HG03097 (cell line): ENCODE measurements at regions not wholly inside any gene's neighbourhood (a gene's known extent, or its start where the extent isn't known, plus 50 kb on each side); places are given as distances from the start of the nearest gene placed in this dataset.

Experiments used
- ATAC-seq: cut with Tn5 transposase; IDR thresholded peaks from one replicate; pipeline ENCODE4 v1.9.1; 2021; ENCODE audit not compliant: unreplicated experiment, low FRiP score

DNA sequence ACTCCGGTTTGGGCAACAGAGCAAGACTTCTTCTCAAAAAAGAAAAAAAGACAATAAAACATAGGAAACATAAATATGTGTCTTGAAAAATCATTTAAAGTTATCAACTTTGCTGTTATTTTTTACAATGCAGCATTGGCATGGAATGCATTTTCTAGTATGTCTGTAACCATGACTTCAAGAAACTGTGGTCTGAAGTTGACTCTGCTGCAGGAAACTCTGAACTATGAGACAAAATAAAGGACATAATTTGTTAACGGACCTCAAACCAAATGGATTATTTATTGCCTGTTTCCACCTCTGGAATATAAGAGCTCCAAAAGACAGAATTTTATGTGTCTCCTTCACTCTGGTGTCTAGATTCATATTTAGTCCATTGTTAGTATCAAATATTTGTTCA lies 79.1 kb downstream of the TRIB2 start:
- no peak for ATAC-seq

DNA sequence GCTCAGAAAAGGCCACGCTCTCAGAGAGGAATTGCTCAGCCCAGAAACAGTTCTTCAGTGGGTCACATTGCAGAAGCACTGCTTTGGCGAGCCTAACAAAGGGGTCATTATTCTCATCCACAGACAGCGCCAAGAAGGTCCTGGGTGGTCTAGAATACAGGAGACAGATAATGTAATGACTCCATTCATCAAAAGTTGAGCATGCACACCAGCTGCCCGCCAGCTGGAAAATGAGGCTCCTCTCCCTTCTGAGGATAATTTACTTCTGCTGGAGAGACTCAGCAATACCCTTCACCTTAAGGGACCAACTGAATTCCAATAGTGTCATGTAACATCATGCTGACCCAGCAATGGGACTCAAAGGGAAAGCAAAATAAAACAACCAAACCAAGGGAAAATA lies 79.9 kb downstream of the TRIB2 start:
- ATAC-seq, result no peak

DNA sequence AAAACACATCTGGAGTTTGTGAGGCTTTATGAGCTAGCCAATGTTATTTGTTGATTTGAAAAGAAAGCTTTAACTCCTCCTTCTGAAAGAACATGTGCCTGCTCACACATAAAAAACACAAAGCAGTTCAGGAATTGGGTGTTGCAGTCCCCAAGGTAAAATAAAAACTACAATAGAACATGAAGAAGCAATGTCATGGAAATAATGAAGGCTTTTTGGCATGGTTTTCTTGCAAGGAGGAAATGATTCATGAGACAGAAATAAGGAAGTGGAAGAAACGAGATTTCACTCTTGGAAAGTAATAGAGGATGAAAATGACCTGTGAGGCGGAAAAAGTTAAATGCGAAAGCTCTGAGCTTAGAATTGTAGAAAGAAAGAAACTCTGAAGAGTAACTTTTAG lies 81.1 kb downstream of the TRIB2 start:
- no peak for ATAC-seq

DNA sequence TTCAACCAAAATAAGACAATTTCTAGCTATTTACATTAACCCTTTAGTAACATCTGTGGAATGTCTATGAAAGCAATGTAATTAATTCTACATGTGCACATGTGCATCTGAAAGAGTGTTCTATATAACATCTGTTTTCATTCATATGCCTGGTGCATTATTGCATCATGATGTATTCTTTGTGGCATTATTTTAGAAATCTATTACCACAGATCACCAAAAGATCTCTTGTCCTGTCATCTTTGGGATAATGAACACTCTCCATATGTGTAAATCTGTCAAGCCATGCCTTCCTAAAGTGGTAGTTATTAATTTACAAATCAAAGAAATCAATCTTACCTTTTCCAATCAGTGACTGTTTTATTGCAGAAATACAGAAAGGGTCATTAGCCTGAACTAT lies 86.9 kb downstream of the TRIB2 start:
- ATAC-seq, result no peak

DNA sequence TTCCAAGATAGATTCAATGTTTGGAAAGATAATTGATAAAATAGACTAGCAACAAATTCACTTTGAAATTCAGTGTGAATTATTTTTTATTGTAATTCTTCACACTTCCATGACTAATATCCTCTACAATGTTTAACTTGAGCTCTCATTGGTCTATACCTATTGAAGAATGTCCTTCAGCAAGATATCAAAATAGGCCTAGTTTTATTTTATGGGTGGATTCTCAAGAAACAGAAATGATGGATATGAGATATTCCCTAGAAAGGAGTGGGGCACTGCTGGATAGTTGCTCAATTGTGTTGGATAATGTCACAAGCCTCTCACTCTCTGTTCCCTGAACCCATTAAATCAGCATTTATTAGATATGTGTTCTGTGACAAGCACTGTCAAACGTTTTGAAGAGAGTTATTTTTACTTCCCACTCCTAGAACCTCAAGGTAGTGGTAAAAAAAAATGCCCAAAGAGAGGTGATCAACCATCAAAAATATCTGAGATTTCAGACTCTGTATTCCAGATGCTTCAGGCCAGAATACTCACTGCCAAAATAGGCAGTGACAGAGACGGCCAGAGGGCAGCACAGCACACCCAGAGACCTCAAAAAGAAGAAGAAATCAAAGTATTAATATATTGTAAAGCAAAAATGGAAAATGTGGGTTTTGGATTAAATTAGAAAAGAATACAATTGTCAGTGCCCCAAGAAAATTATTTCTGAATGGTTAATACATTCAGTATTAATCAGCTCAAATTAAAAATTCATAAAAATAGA lies 87.5 kb downstream of the TRIB2 start:
- ATAC-seq, result no peak

DNA sequence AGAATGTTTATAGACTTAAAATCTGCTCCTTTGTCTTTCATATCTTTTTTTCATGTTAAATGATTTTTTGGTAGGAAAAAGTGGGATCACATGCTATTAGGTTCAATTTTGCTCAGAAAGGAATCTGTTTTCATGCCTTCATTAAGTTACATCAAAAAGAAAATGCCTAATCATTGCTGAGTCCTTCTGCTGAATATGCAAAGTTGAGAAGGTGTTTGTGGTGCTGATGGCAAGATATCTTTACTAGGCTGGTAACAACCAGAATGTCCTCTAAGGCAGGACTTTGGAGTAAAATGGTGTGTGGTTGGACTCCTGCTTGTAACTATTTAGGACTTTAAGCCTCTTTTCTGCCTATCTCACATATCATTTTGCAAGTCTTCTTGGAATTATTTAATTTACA lies 88.3 kb downstream of the TRIB2 start:
- no peak for ATAC-seq

DNA sequence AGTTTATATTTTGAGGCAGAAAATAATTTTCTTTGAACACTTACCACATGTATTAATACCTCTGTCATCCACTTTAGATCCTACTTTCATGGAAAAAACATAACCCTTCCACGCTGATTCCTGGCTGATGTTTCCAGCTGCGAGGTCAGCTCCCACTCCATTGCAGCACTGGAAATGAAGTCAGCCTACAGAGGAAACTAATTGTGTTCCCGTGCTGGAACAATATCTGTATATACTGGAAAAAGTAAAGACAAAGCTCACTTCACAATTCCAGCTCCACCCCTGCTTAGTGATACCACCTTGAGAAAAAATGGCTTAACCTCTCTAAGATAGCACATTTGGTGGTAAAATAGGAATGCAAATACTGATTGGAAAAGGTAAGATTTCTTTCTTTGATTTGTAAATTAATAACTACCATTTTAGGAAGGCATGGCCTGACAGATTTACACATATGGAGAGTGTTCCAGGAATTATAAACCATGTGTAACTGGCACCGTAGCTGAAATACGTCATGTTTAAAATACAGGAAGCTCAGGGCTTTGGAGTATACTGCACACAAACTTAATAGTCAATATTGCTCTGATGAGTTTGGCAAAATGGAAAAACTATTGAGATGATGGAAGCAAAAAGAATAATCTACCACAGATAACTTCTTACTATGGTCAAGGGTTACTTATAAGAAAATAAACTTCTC lies 90.0 kb downstream of the TRIB2 start:
- ATAC-seq, result no peak

DNA sequence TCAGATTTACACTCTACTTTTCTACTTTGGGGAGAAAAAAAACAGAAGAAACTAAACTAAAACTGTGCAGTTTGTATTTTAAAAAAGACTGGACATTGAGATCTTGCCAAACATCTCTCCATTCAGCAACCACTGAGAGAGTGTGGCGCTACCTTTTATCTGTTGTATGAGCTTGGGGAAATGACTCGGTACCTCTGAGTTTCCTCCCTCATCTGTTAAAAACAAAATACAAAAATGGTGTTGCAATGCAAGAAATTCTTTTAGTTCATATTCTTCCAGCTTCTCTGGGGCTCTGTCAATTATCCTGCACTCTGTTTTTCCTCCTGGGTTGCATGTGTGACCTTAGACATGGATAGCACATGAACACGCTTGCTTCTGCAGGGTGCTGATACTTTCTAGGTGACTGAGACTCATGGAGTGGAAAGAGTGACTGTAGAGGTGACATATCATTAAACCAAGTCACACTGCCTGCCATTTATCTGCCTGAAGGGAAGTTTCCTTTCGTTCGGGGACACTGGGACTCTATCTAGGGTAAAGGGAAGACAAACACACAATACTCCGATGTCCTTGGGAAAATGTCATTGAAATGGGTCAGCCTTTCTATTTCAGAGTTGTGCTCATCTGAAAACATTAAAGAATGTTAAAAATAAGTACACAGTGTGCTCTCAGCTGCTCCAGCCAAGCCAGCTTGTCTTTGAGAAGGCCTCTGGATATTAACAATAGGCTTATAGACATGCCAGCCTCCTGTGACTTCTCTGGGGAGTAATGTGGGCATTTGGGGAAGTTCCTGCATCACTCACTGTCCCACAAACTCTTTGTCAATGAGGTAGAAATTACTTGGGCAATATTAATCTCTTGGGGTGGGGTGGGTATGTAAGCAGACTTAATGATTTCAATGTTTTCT lies 91.4 kb downstream of the TRIB2 start:
- ATAC-seq, result no peak

DNA sequence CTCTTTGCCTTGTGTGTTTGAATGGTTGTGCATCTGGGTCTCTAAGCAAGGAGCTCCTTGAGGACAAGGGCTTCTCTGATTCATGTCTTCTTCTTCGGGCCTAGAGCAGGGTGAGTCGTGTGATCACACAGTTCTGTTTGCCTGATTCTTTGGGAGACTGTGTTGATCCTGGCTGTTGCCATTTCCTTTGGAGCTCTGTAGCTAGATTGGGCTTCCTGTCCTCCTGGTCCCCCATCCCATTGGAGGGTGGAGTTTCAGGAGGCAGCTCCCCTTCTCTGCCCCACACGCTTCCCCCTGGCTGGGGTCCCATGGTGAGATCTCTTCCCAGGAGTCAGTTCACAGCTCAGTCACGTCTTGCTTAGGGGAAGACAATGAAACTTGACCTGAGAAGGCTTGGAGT lies 92.8 kb downstream of the TRIB2 start:
- no peak for ATAC-seq

DNA sequence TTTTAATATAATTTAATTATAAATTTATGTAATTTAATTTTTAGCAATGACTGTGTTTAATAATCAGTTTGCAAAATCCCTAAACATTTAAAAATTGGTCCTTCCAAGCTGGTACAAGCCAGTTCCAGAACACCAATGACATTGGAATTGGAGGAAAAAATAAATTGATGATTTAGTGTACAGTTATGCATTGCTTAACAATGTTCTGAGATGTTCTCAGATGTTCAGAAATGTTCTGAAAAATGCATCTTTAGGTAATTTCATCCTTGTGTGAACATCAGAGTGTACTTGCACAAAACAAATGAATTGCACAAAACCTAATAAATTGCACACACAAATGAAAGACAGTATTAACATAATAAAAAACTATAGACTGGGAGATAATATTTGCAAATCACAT lies 95.2 kb downstream of the TRIB2 start:
- no peak for ATAC-seq

DNA sequence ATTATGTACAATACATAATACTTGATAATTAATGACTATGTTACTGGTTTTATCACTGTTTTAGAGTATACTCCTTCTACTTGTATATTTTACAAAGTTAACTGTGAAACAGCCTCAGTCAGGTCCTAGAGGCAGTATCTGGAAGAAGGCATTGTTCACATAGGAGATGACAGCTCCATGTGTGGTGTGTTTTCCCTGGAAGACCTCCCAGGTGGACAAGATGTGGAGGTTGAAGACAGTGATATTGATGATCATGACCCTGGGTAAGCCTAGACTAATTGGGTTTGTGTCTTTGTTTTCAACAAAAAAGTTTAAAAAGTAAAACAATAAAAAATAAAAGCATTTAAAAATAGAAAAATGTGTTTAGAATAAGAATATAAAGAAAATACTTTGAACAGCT lies 96.4 kb downstream of the TRIB2 start:
- ATAC-seq, result no peak

DNA sequence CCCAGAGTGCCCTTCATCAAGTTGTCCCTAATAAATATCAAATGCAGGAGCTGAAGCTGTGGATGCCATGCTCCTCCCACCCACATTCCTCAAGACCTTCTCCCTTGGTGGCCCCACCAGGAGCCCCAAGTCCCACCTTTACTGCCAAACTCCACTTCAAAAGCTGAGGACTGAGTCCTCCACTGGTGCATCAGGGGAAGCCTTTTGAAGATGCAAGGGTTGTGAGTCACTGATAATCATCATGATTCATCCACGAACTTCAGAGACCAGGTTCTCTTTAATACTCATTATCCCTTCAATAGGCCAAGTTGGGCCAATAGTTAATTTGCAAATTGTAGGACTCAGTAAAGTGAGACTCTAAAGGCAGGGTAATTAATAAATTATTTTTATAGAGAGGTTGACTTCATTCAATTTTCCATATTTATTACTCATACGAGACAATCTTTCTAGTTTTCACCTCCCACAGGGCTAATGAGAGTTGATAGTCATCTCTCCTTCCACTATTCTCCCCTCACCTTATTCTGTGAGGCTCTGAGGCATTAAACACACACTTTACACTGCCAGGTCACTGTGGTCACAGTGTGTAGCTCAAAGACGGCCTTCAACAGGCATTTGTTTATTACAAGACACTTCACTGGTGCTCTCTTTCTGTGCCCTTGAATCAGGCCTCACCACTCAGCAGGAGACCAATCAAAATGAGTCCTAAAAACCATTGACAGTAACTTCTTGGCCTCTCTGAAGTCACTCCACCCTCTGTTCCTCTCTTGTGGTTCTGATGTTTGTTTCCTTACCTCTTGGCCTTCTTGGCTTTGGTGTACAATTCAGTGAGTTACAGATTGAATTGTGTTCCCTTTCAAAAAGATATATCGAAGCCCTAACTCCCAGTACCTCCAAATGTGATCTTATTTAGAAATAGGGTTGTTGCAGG lies 99.9 kb downstream of the TRIB2 start:
- no peak for ATAC-seq

DNA sequence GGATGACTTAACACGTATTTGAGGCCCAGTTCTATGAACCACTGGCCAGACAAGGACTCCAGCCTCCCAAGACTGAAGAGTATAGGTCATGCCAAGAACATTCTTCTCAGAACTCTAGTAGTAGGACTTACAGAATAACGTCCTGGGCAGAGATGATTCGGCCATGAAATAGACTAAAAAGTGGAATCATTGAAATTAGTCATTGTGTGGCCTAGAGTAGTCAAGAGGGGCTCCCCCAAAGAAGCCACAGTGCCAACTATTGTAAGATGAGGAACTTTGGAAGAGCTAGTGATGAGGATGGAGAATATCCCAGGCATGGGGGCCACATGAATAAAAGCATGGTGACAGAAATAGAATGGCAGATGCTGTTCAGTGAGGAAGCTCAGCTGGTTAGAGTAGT lies 101.1 kb downstream of the TRIB2 start:
- no peak for ATAC-seq

DNA sequence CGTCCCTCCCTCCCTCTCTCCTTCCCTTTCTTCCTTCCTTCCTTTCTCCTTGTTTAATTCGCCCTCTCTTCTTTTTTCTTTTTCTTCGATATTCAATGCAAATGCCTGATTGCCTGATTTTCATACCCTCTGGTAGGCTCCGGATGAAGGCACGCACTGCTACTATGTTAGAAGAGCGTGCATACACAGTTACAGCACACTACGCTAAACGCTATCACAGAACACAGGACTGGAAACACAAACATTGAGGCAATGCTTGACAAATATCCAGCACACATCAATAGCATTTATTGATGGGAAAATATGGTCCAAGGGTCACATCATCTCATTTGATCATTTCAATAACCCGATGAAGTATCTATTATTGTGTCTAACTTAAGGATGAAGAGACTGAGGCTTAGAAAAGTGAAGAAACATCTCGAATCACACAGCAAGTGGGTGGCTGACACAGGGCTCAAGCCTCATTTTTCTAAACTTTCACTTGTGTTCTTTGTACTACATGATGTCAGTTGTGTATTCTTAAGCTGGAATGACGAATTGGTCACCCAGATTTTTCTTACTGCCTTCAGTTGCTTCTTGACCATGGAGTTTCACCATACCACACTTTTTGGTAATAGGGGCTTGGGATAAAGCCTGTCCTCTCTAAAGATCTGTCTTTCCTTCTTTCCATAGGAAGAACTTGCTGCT lies 101.8 kb downstream of the TRIB2 start:
- no peak for ATAC-seq

DNA sequence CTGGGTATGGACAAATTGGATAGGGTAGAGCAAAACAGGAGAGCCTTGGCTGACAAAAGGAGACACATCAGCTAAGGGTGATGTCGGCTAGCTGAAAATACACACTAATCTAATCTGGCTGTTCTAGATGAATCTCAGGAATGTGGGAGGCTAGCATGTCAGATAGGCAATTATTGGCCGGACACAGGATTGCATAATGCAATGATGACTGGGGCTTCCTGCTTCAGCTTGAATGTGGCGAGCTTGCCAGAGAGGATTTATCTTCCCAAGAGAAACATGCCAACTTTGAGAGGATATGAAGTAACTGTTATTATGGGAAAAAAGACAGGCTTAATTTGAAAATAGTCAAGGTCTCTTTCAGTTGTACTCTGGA lies 102.4 kb downstream of the TRIB2 start:
- ATAC-seq, result no peak

DNA sequence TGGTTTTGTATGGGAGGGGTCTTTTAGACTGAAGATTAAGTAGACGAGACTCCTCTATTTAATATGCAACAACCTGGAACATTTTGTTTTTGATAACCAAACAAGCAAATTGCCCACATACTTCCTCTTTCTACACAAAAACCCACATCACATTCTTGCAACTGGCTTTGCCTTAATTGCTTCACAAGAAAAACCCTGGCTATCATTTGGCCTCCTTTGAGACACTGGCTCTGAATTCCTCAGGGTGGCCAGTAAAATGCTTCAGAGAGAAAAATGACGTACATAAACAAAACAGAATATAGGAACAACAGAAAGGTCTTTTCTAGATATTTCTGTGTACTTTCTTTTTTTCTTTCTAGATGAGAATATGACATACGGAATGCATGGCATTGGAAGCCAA lies 103.0 kb downstream of the TRIB2 start:
- no peak for ATAC-seq

DNA sequence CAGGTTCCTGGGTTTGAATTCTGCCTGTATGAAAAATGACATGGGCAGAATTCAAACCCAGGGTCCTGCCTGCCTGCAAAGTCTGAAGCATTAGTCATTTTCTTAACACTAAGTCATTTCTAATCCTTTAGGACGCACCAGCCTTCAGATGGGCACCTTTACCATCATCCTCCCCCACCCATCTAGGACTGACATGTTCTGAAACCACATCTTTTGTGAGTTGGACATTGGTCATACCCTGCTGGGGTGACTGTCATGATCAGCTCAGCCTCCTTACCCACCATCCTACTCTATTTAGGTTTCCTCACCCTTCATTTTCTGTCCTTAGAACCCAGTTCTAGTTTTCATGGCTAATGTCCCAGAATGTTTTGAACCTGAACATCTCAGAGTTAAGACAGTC lies 104.9 kb downstream of the TRIB2 start:
- no peak for ATAC-seq

DNA sequence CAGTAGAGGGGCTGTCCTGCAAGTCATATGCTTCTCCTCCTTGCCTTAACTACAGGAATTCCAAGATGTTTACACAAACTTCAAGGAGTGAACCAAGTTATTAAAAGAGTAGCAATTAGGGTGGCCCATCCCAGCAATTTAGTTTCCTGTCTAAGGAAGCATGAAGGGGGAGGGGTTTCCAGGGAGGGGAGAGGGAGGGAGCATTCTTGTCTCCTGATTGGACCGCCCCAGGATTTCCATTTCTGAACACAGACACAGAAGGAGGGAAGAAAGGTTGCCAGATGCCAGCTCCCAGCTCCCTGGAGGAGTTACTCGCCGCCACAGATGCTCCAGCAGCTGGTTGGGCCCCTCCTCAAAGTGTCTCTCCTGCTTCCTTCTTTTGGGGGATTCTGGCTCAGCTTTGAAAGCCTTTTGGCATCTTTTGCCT lies 107.6 kb downstream of the TRIB2 start:
- ATAC-seq, result no peak

DNA sequence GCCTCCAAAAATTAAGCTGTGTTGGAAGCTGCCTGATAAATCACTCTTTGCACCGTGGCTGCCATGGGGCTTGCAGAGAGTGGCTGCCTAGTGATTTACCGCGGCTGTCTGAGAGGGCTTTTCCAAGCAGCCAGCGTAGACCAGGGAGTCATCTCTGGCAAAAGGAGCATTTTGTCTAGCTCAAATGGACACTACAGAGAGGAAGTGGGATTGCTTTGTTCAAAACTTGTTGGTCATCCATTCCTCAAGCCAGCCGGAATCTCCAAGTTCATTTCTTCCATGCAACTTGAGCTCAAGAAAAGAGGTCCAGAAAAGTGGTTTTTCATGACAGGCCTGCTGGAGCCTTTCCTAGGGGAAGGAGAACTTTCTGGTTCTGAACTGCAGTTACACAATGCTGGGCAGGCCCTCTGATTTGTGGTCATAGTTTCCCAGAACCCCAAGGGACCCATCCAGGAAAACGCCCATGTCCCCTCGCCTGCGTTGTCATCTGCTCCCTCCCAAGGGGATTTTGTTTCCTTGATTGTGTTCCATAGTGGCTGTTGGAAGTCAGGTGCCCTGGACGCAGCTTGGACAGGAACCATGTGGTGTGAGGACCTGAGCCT lies 108.1 kb downstream of the TRIB2 start:
- no peak for ATAC-seq
